ENCODE measurements at regions not wholly inside any gene's neighbourhood (a gene's known extent, or its start where the extent isn't known, plus 50 kb on each side); places are given as distances from the start of the nearest gene placed in this dataset.

GRCh38 chr14:56933446-56933845 is 123.2 kb upstream of the OTX2 start:
- H3K4me3 ChIP-seq (ENCODE audit: low read depth, low read length): no peak overlapping the region
- no peak for DNase-seq (ENCODE audit: low read depth)
- no peak for TF ChIP-seq CTCF (IDR thresholded peaks at IDR 0.05; ENCODE audit: control insufficient read depth, extremely low read depth, insufficient read depth)

GRCh38 chr14:56918849-56919574 is 108.7 kb upstream of the OTX2 start:
- no peak for TF ChIP-seq CTCF (IDR thresholded peaks at IDR 0.05; ENCODE audit: control insufficient read depth, extremely low read depth, insufficient read depth)
- H3K4me3 ChIP-seq (ENCODE audit: low read depth, low read length): no peak overlapping the region
- DNase-seq (ENCODE audit: low read depth): no peak

- TF ChIP-seq CTCF (IDR thresholded peaks at IDR 0.05; ENCODE audit: control insufficient read depth, extremely low read depth, insufficient read depth): no peak
- H3K4me3 ChIP-seq (ENCODE audit: low read depth, low read length): no peak overlapping the region
- no peak for DNase-seq (ENCODE audit: low read depth)
Measured at GRCh38 chr14:56905282-56905681, 95.0 kb upstream of the OTX2 start.

- no peak overlapping the region for H3K4me3 ChIP-seq (ENCODE audit: low read depth, low read length)
- no peak for TF ChIP-seq CTCF (IDR thresholded peaks at IDR 0.05; ENCODE audit: control insufficient read depth, extremely low read depth, insufficient read depth)
- DNase-seq (ENCODE audit: low read depth): no peak
Measured at GRCh38 chr14:56903304-56903969, 93.2 kb upstream of the OTX2 start.

GRCh38 chr14:56902385-56902784 is 92.1 kb upstream of the OTX2 start:
- no peak overlapping the region for H3K4me3 ChIP-seq (ENCODE audit: low read depth, low read length)
- DNase-seq (ENCODE audit: low read depth): no peak
- TF ChIP-seq CTCF (IDR thresholded peaks at IDR 0.05; ENCODE audit: control insufficient read depth, extremely low read depth, insufficient read depth): no peak

GRCh38 chr14:56900726-56901125 is 90.4 kb upstream of the OTX2 start:
- no peak overlapping the region for H3K4me3 ChIP-seq (ENCODE audit: low read depth, low read length)
- DNase-seq (ENCODE audit: low read depth): no peak
- no peak for TF ChIP-seq CTCF (IDR thresholded peaks at IDR 0.05; ENCODE audit: control insufficient read depth, extremely low read depth, insufficient read depth)

All from LNCaP clone FGC (cell line).